Left lobe of liver (tissue), 2 donors: ENCODE measurements at regions not wholly inside any gene's neighbourhood (a gene's known extent, or its start where the extent isn't known, plus 50 kb on each side); places are given as distances from the start of the nearest gene placed in this dataset.
"Not testable (repeated sequence)": the region's sequence is repeated elsewhere in the genome, so short reads cannot be mapped to it uniquely, and the experiment has no call there.

Experiments
- ATAC-seq: fragments of 200-7000 bp; cut with Tn5 transposase; one replicate; pipeline ENCODE4 v1.9.1; 2020; ENCODE audit warnings: mild to moderate bottlenecking, moderate library complexity
- DNase-seq: peaks from one replicate; pipeline ENCODE4 v3.0.0-alpha.2; 2020; ENCODE audit warnings: low spot score
- donor health status: DM: no; HTN: no; CAD: no; lungs with moderate emphysema.
- donor health status: DM: no; HTN: yes; CAD: no.

DNA sequence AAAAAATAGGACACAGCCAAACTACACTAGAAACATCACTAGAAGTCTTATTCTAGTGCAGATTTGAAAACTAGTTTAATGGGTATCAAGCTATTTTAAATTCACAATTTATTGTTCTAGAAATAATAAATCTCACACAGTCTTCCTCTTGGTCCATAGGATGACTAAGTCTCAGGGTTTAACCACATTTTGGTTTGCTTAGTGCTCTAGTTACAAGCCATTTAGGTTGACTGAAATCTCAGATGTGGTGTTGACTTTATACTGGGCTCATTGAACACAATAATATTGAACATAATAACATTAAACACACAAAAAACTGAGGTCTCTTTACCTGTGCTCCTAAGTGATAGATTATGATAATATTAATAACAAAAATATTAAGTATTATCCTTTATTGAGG is 760.3 kb upstream of the CCDC179 start:
- DNase-seq (no peak), ATAC-seq (no peak)

DNA sequence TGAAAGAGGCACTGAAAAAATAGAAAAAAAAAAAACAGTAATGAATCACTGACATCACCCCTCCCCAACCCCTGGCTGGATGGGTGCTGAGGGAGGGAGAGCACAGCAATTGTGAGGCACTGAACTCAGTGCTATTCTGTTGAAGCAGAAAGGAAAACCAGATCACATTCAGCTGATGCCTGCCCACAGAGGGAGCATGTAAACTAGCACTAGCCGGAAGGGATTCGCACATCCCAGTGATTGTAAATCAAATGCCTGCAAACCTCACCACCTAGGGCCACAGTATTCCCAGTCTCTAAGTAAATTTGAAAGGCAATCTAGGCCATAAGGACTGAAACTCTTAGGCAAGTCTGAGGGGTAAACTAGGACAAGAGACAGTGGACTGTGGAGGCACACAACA is 772.0 kb upstream of the CCDC179 start:
- DNase-seq (no peak), ATAC-seq (no peak)

DNA sequence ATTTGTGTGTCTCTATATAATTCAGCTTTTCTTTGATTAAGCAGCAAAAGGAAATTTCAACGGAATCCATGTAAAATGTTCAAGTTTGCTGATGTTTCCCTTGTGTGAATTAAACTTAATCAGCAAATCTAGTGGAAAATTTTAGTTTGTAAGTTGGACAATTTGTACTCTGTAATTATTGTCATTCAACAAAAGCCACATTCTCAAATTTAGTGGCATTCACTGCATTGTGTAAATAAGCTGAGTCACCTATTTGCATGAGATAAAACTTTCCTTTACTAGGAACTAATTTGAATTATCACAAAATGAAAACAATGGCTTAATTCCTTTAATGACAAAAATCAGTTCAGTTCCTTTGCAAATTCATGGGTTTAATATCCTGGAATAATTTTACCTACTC is 784.2 kb upstream of the CCDC179 start:
- ATAC-seq (no peak), DNase-seq (no peak)

DNA sequence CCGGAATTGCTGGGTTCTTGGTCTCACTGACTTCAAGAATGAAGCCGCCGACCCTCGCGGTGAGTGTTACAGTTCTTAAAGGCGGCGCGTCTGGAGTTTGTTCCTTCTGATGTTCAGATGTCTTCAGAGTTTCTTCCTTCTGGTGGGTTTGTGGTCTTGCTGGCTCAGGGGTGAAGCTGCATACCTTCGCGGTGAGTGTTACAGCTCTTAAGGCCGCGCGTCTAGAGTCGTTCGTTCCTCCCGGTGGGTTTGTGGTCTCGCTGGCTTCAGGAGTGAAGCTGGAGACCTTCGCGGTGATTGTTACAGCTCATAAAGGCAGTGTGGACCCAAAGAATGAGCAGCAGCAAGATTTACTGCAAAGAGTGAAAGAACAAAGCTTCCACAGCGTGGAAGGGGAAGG is 792.1 kb upstream of the CCDC179 start:
- not testable (repeated sequence) for ATAC-seq, DNase-seq

DNA sequence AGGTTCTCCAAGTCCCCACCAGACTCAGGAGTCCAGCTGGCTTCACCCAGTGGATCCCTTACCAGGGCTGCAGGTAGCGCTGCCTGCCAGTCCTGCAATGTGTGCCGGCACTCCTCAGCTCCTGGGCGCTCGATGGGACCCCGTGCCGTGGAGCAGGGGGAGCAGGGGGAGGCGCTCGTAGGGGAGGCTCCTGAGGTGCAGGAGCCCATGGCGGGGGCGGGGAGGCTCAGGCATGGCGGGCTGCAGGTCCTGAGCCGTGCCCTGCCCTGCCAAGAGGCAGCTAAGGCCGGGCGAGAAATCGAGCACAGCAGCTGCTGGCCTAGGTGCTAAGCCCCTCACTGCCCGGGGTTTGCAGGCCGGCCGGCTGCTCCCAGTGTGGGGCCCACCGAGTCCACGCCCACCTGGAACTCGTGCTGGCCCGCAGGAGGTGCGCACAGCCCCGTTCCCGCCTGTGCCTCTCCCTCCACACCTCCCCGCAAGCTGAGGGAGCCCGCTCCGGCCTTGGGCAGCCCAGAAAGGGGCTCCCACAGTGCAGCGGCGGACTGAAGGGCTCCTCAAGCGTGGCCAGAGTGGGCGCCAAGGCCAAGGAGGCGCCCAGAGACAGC is 792.9 kb upstream of the CCDC179 start:
- DNase-seq: no peak
- no peak for ATAC-seq

DNA sequence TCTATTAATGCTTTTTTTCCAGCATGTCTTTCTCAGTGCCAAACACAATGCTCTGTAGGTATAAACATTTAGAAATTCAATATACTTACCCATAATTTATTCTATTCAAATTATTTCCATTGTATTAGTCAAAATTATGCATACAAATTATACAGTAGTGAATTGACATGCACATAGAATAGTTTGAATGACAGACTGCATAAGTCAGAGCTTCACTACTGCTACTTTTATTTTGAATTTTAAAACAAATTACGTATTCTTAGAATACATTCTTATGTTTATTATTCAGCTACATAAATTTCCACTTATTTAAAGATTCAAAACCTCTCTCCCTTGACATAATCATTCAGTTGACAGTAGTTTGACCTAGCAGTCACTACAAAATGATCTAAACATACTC is 808.0 kb upstream of the CCDC179 start:
- no peak for DNase-seq
- no peak for ATAC-seq

DNA sequence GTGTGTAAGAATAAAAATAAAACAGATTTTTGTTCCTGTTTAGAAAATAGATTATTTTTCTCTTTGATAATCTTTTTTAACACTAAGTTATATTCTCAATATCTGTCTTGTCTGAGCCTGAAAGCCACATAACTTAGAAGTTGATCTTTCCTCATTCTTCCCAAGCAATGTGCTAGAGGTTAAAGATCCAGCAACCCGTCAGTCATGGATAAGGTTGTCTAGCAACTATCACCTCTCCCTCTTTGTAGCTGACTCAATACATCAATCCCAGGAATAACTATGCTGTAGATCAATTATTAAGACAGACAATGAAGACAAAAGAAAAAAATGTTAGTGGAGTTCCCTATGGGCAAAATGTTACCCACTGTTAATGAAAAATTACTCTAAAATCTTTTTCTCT is 813.1 kb upstream of the CCDC179 start:
- DNase-seq (no peak), ATAC-seq (no peak)

DNA sequence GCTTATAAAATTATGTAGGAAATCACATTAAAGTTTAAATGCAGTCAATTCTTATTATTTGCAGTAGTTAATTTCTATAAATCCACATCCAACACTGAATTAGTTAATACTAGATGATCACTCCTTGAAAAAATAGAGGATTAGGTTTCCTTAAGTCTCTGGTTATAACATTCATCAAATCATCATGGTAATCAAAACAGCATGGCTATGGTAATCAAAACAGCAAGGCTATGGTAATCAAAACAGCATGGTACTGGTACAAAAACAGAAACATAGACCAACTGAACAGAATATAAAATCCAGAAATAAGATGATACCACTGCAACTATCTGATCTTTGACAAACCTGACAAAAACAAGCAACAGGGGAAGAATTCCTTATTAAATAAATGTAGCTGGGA is 814.6 kb upstream of the CCDC179 start:
- ATAC-seq (no peak), DNase-seq (no peak)

DNA sequence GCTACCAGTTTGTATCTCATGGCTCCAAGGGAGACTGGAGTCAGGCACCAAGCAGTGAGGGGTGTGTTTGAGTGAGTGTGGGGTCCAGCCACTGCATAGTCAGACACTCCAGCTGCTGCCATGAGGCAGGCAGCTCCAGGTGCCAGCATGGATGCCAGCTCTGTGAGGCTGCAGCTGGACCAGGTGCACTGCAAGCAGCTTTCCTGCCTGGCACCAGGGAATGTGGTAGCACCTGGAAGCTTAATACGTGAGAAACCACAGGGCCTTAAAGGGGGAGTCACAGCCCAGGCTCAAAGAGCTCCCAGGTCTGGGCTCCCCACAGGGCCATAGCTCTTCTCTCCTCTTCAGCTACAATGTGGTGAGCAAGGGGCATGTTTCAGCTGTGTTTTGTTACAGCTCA is 817.8 kb upstream of the LUZP2 start:
- no peak for DNase-seq
- no peak for ATAC-seq

DNA sequence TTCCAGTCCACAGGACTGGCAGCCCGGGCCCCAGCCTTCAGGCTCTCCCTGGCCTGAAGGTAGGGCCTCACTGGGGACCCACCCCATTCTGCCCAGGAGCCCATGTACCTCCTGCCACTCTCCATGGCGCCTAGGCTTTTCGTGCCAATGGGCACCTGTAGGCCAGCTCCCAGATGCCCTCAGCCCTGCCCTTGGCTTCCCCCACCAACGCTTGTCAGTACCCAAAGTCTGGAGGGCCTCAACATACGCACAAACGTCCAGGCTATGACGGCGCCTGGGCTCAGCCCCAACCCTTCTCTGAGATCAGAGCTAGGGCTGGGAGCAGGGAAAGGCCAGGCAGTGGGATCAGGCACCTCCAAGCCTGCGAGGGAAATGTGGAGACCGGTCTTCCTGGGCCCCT is 816.9 kb upstream of the LUZP2 start:
- DNase-seq (no peak), ATAC-seq (no peak)

DNA sequence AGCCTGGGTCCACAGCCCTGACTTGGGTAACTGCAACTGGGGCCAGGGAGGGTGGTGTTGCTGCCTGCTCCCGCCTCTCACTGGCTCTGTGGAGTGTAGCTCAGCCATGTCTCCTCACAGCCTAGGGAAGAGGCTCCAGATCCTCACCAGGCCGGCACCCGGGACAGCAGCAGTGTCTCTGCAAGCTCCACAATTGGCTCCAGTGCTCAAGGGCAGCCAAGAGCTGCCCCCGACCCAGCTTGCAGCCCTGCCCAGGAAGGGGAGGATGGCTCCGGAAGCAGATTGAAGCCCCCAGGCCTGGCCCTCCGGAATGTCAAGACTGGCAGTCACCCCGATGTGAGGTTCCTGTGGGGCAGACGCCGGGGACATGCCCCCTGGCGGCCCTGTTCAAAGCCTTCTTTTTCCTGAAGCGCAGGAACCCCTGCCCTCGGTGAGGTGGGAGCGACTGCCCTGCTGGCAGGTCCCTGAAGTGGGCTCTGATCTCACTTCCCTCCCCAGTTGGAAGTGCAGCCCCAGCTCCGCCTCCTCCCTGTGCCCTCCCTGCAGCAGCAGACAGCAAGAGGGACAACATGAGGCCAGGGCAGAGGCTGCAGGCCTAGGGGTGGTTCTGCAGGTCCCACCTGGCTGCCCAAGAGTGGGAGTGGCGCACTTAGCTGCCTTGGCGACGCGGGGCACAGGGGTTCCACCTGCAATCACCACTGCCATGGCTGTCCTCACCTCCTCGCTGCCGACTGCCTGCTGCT is 816.2 kb upstream of the LUZP2 start:
- ATAC-seq (no peak), DNase-seq (no peak)

DNA sequence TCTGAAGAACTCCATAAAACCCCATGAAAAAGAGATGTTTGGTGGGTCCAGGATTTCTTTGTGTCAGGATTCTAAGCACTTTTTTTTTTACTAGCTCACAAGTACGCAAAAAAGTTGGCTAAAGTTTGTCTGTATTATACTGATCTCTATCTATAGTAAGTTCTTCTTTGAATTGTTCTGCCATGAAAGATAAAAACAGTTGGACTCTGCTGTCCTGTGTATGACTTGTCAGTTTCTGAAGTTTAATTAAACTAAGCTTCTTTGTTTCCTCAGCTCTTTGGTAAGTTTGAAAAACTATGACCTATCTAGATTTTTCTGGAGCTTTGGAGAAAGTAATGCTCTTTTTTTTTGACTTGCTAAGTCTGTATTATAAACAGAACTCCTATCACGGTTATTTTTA is 812.2 kb upstream of the LUZP2 start:
- no peak for ATAC-seq
- no peak for DNase-seq

DNA sequence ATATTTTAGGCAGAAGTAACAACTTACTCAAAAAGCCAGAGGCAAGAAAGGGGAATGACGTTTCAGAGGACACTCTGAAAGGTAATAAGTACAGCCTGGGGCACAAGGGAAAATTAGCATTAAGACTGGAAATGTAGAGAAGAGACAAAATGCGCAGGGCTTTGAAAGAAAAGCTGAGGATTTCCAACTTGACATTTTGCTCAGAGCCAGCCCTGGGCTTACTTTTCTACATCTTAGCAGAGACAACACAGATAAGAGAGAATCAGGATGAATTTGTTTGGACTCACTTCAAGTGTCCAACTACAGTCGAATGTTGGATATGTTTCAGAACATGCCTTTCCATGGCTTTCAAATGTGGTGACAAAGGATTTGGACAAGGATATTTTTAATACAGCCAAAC is 808.9 kb upstream of the LUZP2 start:
- no peak for ATAC-seq
- no peak for DNase-seq

DNA sequence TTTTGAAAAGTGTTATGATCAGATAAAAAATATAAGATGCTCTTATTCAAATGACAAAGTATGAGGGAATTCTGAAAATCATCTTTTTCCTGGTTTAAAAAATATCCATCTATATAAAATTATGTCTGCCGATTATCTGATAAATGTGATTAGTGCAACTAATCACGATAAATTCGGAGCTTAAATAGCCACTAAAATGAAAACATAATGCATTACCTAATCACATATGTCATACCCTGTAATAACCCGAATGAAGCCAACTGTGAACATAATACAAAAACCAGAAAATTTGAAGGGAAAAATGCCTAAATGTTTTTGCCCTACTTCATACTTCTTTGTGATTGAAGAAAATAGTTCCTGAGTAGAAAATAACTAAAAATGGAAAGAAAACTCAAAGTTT is 808.4 kb upstream of the LUZP2 start:
- DNase-seq: no peak
- ATAC-seq: no peak

DNA sequence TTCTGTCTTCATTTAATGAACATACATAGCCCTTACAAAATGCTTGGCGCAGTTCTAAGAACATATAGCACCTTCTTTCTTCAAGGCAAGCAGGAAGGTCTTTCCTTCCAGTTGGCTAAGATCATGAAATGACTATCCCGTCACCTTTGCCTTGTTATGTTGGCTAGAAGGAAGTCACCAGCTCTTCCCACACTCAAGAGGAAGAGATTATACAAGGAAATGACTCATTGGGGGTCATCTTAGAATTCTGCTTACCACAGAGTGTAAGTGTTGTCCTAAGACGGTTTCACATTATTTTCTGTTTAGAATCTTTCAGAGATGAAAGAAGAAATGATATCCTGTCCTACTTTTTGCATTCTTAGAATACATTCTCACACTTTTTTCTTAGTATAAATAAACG is 808.0 kb upstream of the LUZP2 start:
- DNase-seq (no peak), ATAC-seq (no peak)

DNA sequence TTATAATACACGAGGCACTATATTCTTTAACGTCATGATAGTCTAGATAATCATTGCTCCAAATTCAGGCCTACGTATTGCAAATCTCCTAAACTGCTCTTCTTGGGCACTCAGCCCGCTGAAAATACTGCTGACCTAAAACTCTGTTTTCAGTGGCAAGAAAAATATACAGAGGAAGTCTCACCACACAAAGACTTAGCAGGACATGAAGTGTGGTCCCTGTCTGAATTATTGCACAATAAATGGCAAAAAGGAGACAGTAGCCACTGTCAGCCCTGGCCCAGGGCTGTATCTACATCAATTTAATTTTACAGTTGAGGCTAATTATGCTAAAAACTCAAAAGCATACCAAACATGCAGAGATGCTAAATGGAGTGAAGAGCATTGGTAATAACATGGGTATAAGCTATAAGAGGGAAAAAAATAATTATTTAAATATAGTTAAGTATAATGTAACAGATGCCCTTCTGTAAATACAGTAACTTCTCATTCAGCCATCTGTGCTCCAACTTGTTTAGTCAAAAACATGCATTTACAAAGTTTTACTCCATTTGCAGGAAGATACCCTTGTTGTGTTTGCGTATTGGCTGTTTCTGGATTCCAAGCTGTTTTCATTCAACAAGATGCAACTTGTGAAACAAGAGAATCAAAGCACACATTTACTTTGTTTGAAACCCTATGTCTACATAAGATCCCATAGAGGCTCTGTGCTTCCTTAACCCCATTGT is 800.0 kb upstream of the LUZP2 start:
- DNase-seq: no peak
- ATAC-seq: no peak

DNA sequence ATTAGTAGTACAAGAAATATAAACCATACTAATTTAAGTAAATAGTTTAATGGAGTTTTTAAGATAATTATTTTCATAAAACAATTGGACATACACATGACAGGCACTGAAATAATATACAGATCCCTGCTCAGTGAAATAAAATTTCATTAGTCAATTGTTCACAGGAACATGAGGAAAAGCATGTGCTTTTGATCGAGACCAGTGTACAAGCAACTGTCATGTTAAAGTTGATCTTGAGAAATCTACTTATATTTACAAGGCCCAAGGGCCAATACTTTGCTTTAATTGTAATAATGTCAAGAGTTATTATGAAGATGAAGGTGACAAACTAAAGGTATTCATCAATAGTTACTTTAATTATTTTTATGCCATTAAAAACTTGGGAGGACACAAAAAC is 792.7 kb upstream of the LUZP2 start:
- DNase-seq (no peak), ATAC-seq (no peak)

DNA sequence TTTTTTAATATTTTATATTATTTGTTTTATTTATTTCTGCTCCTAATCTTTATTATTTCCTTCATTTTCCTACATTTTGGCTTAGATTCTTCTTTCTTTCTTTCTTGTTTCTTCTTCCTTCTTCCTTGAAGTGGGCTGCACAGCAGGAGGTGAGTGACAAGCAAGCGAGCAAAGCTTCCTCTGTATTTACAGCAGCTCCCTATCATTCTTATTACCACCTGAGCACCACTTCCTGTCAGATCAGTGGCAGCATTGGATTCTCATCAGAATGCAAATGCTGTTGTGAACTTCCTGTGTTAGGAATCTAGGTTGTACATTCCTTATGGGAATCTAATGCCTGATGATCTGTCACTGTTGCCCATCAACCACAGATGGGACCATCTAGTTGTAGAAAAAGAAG is 784.9 kb upstream of the LUZP2 start:
- ATAC-seq: no peak
- no peak for DNase-seq

DNA sequence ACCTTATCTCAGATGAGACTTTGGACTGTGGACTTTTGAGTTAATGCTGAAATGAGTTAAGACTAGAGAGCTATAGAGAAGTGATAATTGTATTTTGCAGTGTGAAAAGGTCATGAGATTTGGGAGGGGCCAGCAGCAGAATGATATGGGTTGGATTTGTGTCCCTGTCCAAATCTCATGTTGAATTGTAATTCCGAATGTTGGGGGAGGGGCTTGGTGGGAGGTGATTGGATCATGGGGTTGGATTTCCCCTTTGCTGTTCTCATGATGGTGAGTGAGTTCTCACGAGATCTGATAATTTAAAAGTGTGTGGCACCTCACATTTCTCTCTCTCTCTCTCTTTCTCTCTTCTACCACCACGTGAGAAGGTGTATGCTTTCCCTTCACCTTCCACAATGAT is 777.8 kb upstream of the LUZP2 start:
- DNase-seq (no peak), ATAC-seq (no peak)

DNA sequence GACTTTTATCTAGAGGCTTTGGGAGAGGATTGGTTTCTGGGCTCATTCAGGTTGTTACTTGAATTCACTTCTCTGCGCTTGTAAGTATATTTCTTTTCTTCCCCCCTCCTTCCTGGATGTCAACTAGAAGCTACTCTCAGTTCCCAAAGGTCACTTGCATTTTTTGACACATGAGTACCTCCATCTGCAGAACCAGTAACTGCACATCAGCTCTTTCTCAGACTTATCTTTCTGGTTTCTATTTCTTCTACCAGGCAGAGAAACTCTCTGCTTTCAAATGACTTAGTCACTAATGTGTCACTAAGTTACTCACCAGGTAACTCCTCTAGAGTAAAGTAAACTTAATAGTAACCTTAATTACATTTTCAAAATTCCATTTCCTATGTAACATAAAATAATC is 773.0 kb upstream of the LUZP2 start:
- DNase-seq: no peak
- no peak for ATAC-seq

DNA sequence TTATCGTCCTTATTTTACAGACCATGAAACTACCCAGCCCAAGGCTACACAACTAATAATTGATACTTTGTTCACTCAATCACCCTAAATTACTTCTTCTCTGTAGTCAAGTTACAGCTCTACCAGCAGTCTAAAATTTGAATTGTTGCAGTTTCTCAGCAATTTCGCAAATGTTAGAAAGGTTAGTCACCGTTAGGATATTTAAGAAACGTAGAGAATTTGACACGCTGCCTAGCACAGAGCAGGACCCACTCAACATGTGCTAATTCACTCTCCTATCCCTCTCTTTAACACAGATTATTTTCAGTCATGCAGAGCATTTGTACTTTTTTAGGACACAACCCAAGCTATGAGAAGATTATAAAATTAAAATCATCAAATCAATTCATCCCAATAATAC is 771.1 kb upstream of the LUZP2 start:
- no peak for ATAC-seq
- no peak for DNase-seq

DNA sequence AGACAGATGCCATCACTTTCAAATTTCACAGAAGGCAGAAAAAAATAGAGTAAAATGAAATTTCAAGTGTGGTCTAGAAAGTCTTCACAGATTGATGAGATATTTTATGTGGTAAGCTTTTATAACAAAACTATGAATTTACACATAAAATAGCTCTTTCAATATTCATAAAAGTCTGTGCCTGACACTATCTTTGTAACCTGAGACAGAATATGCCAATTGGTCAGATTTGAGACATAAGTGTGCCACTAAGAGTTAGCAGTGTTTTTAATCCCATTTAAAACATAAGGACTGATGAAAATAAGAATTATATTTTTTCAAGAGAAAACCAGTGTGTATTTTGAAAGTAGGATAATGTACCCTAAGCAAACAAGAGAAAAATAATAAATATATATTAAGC is 769.5 kb upstream of the LUZP2 start:
- ATAC-seq: no peak

DNA sequence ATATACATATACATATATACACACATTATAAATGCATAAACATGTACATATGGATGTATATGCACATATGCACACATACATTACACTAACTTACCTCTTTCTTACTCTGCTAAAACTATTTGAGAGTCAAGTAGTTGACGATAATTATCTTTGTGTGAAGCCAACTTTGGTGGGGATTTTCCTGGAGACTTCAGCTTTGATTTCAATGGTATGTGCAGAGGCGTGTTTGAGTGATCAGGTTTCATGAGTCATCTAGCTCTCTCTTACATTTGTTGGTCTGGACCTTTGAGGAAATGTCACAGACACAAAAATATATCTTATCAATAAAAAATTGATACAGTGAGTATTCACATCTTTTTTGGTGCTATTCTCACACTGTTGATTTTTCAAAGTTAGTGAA is 769.1 kb upstream of the LUZP2 start:
- ATAC-seq (no peak), DNase-seq (no peak)

More for the DNA sequence above, 769.5 kb upstream of the LUZP2 start:
- DNase-seq: no peak
